ENCODE measurements at regions not wholly inside any gene's neighbourhood (a gene's known extent, or its start where the extent isn't known, plus 50 kb on each side); places are given as distances from the start of the nearest gene placed in this dataset.

GRCh38 chr6:2549834-2550233 lies 200.9 kb downstream of the MYLK4 start:
- no peak for TF ChIP-seq ZBTB7A (IDR thresholded peaks at IDR 0.05; ENCODE audit: low read depth)
- TF ChIP-seq EP300 (IDR thresholded peaks at IDR 0.05; ENCODE audit: borderline replicate concordance): no peak
- TF ChIP-seq, protein P1, sequence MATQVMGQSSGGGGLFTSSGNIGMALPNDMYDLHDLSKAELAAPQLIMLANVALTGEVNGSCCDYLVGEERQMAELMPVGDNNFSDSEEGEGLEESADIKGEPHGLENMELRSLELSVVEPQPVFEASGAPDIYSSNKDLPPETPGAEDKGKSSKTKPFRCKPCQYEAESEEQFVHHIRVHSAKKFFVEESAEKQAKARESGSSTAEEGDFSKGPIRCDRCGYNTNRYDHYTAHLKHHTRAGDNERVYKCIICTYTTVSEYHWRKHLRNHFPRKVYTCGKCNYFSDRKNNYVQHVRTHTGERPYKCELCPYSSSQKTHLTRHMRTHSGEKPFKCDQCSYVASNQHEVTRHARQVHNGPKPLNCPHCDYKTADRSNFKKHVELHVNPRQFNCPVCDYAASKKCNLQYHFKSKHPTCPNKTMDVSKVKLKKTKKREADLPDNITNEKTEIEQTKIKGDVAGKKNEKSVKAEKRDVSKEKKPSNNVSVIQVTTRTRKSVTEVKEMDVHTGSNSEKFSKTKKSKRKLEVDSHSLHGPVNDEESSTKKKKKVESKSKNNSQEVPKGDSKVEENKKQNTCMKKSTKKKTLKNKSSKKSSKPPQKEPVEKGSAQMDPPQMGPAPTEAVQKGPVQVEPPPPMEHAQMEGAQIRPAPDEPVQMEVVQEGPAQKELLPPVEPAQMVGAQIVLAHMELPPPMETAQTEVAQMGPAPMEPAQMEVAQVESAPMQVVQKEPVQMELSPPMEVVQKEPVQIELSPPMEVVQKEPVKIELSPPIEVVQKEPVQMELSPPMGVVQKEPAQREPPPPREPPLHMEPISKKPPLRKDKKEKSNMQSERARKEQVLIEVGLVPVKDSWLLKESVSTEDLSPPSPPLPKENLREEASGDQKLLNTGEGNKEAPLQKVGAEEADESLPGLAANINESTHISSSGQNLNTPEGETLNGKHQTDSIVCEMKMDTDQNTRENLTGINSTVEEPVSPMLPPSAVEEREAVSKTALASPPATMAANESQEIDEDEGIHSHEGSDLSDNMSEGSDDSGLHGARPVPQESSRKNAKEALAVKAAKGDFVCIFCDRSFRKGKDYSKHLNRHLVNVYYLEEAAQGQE (IDR thresholded peaks at IDR 0.05; ENCODE audit: low read depth): no peak
- no peak for TF ChIP-seq TAF1 (IDR thresholded peaks at IDR 0.05; ENCODE audit: low read depth)
- no peak for TF ChIP-seq CEBPB (IDR thresholded peaks at IDR 0.05)
- TF ChIP-seq TEAD4 (IDR thresholded peaks at IDR 0.05): no peak
- no peak for TF ChIP-seq CREB1 (IDR thresholded peaks at IDR 0.05; ENCODE audit: low read depth)
- no peak for TF ChIP-seq NFIC (IDR thresholded peaks at IDR 0.05)
- TF ChIP-seq, protein P2, sequence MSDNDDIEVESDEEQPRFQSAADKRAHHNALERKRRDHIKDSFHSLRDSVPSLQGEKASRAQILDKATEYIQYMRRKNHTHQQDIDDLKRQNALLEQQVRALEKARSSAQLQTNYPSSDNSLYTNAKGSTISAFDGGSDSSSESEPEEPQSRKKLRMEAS (IDR thresholded peaks at IDR 0.05): no peak

- TF ChIP-seq EGR1 (IDR thresholded peaks at IDR 0.05) (no peak), YY1 (IDR thresholded peaks at IDR 0.05; ENCODE audit: low read depth) (no peak)
Observed at GRCh38 chr6:2547355-2547754, 203.4 kb downstream of the MYLK4 start.

DNA sequence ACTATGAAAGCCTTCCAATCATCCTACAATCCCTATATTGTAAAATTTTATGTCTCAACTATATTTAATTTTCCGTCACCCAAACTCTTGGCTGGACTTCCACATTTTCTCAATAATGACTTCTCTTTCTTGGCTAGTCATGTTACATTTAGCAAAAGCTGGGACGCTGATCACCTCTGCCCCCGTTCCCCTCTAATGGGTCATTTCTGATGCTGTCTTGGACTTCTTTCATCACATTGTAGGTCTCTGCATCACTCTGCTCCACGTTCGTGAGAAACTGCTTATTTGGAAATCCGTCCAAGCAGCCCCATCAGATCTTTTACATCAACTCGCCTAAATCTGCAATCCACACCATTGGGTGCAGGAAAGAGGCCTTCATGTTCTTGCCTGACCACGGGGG lies 203.8 kb downstream of the MYLK4 start:
- TF ChIP-seq TAF1 (IDR thresholded peaks at IDR 0.05; ENCODE audit: low read depth) (no peak), NFIC (IDR thresholded peaks at IDR 0.05) (no peak), TEAD4 (IDR thresholded peaks at IDR 0.05) (no peak), ZBTB7A (IDR thresholded peaks at IDR 0.05; ENCODE audit: low read depth) (no peak), TCF12 (IDR thresholded peaks at IDR 0.05; ENCODE audit: low read depth) (no peak), RAD21 (IDR thresholded peaks at IDR 0.05; ENCODE audit: low read depth) (no peak), CEBPB (IDR thresholded peaks at IDR 0.05) (no peak), EP300 (IDR thresholded peaks at IDR 0.05; ENCODE audit: borderline replicate concordance) (no peak), CREB1 (IDR thresholded peaks at IDR 0.05; ENCODE audit: low read depth) (no peak), FOXM1 (IDR thresholded peaks at IDR 0.05; ENCODE audit: borderline replicate concordance, low read depth) (no peak), EGR1 (IDR thresholded peaks at IDR 0.05) (no peak), USF1 (IDR thresholded peaks at IDR 0.05) (no peak), YY1 (IDR thresholded peaks at IDR 0.05; ENCODE audit: low read depth) (no peak)
- TF ChIP-seq, protein P1 (IDR thresholded peaks at IDR 0.05; ENCODE audit: low read depth): no peak
- TF ChIP-seq, protein P2 (IDR thresholded peaks at IDR 0.05): no peak

DNA sequence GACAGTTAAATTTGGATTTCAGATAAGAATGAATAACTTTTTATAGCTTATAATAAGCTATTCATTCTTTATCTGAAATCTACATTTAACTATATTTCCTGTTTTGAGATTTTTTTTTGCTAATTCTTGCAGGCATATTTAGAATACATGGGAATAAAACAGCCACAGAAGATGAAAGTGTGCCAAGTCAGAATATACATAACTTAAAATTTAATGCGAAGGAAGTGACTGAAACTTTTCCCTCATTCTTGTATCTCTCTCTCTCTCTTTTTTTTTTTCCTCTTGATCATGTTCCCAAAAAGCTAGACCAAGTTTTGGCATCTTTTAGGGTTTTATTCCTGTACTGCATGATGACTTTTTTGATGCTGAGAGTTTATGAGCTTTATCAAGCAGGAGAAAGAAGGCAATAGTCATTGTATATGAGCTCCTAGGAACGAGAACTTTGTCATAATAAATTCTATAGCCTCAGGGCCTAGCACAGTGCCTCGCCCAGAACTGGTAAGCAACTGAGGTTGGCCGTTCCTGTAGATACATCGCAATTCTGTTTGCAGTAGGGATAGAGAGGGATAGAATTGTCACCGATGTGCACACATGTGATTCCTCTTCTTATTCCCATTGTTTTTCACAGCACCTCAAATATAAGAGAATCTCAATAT lies 205.2 kb downstream of the MYLK4 start:
- TF ChIP-seq USF1 (IDR thresholded peaks at IDR 0.05): no peak

DNA sequence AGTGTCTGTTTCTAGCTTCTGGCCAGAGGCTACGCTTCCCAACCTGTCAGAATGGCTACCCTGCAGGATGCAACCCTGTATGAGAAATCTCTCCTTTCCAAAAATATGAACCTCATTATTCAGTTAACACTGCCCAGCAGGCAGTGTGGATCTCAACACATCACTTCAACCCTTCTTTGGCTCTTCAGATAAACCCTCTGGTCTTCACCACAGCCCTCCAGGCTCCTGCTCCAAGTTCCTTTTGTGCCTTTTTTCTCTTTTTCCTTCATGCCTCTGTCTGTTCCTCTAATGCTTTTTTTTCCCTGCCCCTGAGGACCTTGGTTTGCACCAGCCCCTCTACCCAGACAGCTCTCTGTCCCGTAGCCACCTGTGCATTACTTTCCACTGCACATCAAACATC lies 207.4 kb downstream of the MYLK4 start:
- TF ChIP-seq, protein P1 (IDR thresholded peaks at IDR 0.05; ENCODE audit: low read depth): no peak
- TF ChIP-seq TAF1 (IDR thresholded peaks at IDR 0.05; ENCODE audit: low read depth): no peak

DNA sequence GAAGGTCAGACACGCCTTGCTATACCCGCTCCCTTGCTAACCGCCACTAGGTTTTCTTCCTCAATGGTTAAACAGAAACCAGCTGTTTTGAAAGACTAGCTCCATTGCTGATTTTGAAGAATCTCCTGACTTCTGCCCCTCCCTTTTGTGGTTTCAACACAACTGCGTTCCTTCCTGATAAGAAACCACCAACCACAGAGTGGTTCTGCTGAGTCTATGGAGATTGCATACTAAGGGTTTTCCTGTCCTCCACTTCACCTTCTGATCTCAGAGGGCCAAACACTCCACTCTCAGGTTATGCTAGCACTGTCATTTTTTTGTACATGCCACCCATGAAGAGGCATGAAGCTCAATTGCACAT lies 207.9 kb downstream of the MYLK4 start:
- TF ChIP-seq, protein P2 (IDR thresholded peaks at IDR 0.05): no peak
- TF ChIP-seq FOXM1 (IDR thresholded peaks at IDR 0.05; ENCODE audit: borderline replicate concordance, low read depth): no peak
- no peak for TF ChIP-seq EGR1 (IDR thresholded peaks at IDR 0.05)
- no peak for TF ChIP-seq TAF1 (IDR thresholded peaks at IDR 0.05; ENCODE audit: low read depth)
- no peak for TF ChIP-seq YY1 (IDR thresholded peaks at IDR 0.05; ENCODE audit: low read depth)
- TF ChIP-seq USF1 (IDR thresholded peaks at IDR 0.05): no peak
- no peak for TF ChIP-seq CEBPB (IDR thresholded peaks at IDR 0.05)
- TF ChIP-seq ZBTB7A (IDR thresholded peaks at IDR 0.05; ENCODE audit: low read depth): no peak
- TF ChIP-seq, protein P1 (IDR thresholded peaks at IDR 0.05; ENCODE audit: low read depth): no peak
- TF ChIP-seq TCF12 (IDR thresholded peaks at IDR 0.05; ENCODE audit: low read depth): no peak
- TF ChIP-seq NFIC (IDR thresholded peaks at IDR 0.05): no peak
- TF ChIP-seq RAD21 (IDR thresholded peaks at IDR 0.05; ENCODE audit: low read depth): no peak
- TF ChIP-seq TEAD4 (IDR thresholded peaks at IDR 0.05): no peak
- TF ChIP-seq EP300 (IDR thresholded peaks at IDR 0.05; ENCODE audit: borderline replicate concordance): no peak
- no peak for TF ChIP-seq CREB1 (IDR thresholded peaks at IDR 0.05; ENCODE audit: low read depth)
